ENCODE measurements at regions not wholly inside any gene's neighbourhood (a gene's known extent, or its start where the extent isn't known, plus 50 kb on each side); places are given as distances from the start of the nearest gene placed in this dataset.
"Not testable (repeated sequence)": the region's sequence is repeated elsewhere in the genome, so short reads cannot be mapped to it uniquely, and the experiment has no call there.

- no peaks in the 10 kb centered on the region for H3K36me3 Mint-ChIP-seq
- H3K27me3 Mint-ChIP-seq = no peaks in the 10 kb centered on the region
- no peaks in the 10 kb centered on the region for H3K4me1 Mint-ChIP-seq
These were observed 815.2 kb downstream of the NR4A2 start for GRCh38 chr2:155517362-155517761.

GRCh38 chr2:155513248-155513647 is 814.8 kb downstream of the KCNJ3 start:
- H3K36me3 Mint-ChIP-seq = no peaks in the 10 kb centered on the region
- H3K27me3 Mint-ChIP-seq = no peaks in the 10 kb centered on the region
- ATAC-seq (replicated peaks) = no peak
- no peaks in the 10 kb centered on the region for H3K9me3 Mint-ChIP-seq
- H3K4me1 Mint-ChIP-seq = no peaks in the 10 kb centered on the region
- no peak overlapping the region for H3K4me3 Mint-ChIP-seq
- H3K27ac Mint-ChIP-seq = no peak overlapping the region
- no peak for DNase-seq

More at GRCh38 chr2:155517362-155517761, 815.2 kb downstream of the NR4A2 start:
- no peak for ATAC-seq (replicated peaks)
- no peak for DNase-seq
- Mint-ChIP-seq H3K27ac (no peak overlapping the region), H3K9me3 (no peaks in the 10 kb centered on the region), H3K4me3 (no peak overlapping the region)

GRCh38 chr2:155502766-155503165 is 804.3 kb downstream of the KCNJ3 start:
- H3K4me1 Mint-ChIP-seq = no peaks in the 10 kb centered on the region
- peaks cover 4% of the 10 kb centered on the region in 2 donors for H3K9me3 Mint-ChIP-seq
- no peak for DNase-seq
- no peaks in the 10 kb centered on the region for H3K36me3 Mint-ChIP-seq
- no peak overlapping the region for H3K27ac Mint-ChIP-seq
- no peak overlapping the region for H3K4me3 Mint-ChIP-seq
- H3K27me3 Mint-ChIP-seq = no peaks in the 10 kb centered on the region
- no peak for ATAC-seq (replicated peaks)

DNA sequence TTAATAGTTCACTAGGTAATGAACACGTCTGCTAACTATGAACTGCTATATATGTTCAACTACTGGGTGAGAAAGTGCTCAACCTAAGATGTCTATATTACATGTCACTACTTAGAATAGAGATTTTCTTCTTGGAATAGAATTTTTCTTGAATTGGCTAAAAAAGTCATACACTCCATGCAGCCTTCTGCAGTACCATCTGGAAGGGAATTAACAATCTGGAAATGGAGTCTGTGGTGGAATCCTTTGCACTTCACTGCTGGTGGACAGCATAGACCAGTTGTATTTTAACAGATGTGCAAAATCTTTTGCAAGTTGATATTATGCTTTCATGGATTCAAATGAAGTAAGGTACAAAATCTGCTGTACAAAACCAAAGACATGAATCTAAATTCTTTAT is 799.6 kb downstream of the KCNJ3 start:
- no peak overlapping the region for H3K27ac Mint-ChIP-seq
- peaks cover 4% of the 10 kb centered on the region in 2 donors for H3K9me3 Mint-ChIP-seq
- H3K27me3 Mint-ChIP-seq = no peaks in the 10 kb centered on the region
- no peaks in the 10 kb centered on the region for H3K36me3 Mint-ChIP-seq
- H3K4me3 Mint-ChIP-seq = no peak overlapping the region
- H3K4me1 Mint-ChIP-seq = no peaks in the 10 kb centered on the region
- DNase-seq (no peak), ATAC-seq (replicated peaks) (no peak)

DNA sequence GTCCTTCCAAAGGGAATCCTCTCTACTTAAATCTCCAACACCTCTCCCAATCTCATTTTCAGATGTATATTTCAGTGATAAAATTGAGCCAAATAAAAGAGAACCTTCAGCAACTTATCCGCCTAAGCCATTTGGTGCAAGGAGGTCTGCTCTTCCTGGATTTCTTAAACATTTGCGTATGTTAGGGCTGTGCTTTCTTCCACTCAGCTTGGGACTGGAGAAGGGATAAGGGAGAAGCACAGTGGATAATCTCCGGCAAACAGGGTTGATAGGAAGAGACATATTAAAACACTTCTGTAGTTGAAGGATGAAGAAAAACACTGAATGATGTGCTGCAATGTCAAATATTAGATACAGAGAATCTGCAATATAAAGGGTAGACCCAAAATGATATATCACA is 796.2 kb downstream of the KCNJ3 start:
- H3K4me3 Mint-ChIP-seq = no peak overlapping the region
- ATAC-seq (replicated peaks) (no peak), DNase-seq (no peak)
- no peaks in the 10 kb centered on the region for H3K4me1 Mint-ChIP-seq
- peaks cover 3 to 4% of the 10 kb centered on the region in 2 donors for H3K9me3 Mint-ChIP-seq
- no peaks in the 10 kb centered on the region for H3K36me3 Mint-ChIP-seq
- H3K27me3 Mint-ChIP-seq = no peaks in the 10 kb centered on the region
- no peak overlapping the region for H3K27ac Mint-ChIP-seq

- Mint-ChIP-seq H3K36me3 (no peaks in the 10 kb centered on the region), H3K4me1 (no peaks in the 10 kb centered on the region), H3K27me3 (no peaks in the 10 kb centered on the region), H3K27ac (no peak overlapping the region), H3K9me3 (peaks cover 0 to 2% of the 10 kb centered on the region in 2 donors), H3K4me3 (no peak overlapping the region)
- ATAC-seq (replicated peaks) (no peak), DNase-seq (no peak)
These were observed 786.8 kb downstream of the KCNJ3 start for GRCh38 chr2:155485141-155485842.

- H3K27me3 Mint-ChIP-seq = no peaks in the 10 kb centered on the region
- no peak overlapping the region for H3K4me3 Mint-ChIP-seq
- DNase-seq (no peak), ATAC-seq (replicated peaks) (no peak)
- H3K27ac Mint-ChIP-seq = no peak overlapping the region
- no peaks in the 10 kb centered on the region for H3K4me1 Mint-ChIP-seq
- peaks cover 3 to 5% of the 10 kb centered on the region in 2 donors for H3K9me3 Mint-ChIP-seq
- no peaks in the 10 kb centered on the region for H3K36me3 Mint-ChIP-seq
These were observed 782.6 kb downstream of the KCNJ3 start for GRCh38 chr2:155481141-155481540.

DNA sequence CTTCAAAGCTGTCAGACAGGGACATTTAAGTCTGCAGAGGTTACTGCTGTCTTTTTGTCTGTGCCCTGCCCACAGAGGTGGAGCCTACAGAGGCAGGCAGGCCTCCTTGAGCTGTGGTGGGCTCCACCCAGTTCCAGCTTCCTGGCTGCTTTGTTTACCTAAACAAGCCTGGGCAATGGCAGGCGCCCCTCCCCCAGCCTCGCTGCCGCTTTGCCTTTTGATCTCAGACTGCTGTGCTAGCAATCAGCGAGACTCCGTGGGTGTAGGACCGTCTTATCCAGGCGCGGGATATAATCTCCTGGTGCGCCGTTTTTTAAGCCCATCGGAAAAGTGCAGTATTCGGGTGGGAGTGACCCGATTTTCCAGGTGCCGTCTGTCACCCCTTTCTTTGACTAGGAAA is 773.5 kb downstream of the KCNJ3 start:
- ATAC-seq (replicated peaks); H3K36me3 Mint-ChIP-seq; H3K27ac Mint-ChIP-seq; H3K9me3 Mint-ChIP-seq; DNase-seq; H3K4me1 Mint-ChIP-seq; H3K4me3 Mint-ChIP-seq; H3K27me3 Mint-ChIP-seq: not testable (repeated sequence)

GRCh38 chr2:155456222-155456621 is 757.7 kb downstream of the KCNJ3 start:
- Mint-ChIP-seq H3K4me3 (no peak overlapping the region), H3K4me1 (no peaks in the 10 kb centered on the region), H3K36me3 (no peaks in the 10 kb centered on the region), H3K27me3 (no peaks in the 10 kb centered on the region), H3K27ac (no peak overlapping the region), H3K9me3 (no peaks in the 10 kb centered on the region)
- DNase-seq (no peak), ATAC-seq (replicated peaks) (no peak)

DNA sequence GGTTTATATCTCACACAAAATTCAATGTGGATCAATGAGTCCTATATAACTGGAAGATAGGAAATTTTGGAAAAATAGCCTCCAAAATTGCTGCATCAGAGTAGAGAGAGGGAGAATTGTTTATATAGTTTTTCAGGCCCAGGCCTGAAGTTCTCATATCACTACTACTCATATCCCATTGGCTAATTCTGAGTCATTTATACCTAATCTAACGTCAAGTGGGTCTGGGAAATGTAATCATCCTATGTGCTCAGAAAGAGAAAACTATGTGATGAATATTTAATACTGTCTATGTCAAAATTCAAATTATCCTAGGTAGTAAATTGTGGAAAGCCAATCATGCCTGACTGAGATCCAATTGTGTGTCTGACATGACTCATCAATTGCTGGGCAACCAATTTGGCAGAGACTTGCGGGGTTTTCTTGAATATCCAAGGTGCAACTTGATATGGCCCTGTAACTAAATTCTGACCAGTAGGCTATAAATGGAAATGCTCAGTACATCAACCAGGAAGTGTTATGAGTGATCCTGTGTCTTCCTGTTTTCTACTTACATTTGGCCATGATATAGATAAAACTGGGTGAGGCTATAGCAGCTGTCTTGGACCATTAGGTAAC is 744.4 kb downstream of the KCNJ3 start:
- Mint-ChIP-seq H3K4me1 (no peaks in the 10 kb centered on the region), H3K4me3 (no peak overlapping the region), H3K36me3 (no peaks in the 10 kb centered on the region), H3K27me3 (no peaks in the 10 kb centered on the region), H3K27ac (no peak overlapping the region), H3K9me3 (peaks cover 0 to 6% of the 10 kb centered on the region in 2 donors)
- DNase-seq (no peak), ATAC-seq (replicated peaks) (no peak)

GRCh38 chr2:155442088-155442487 is 743.6 kb downstream of the KCNJ3 start:
- Mint-ChIP-seq H3K36me3 (no peaks in the 10 kb centered on the region), H3K4me1 (no peaks in the 10 kb centered on the region), H3K27me3 (no peaks in the 10 kb centered on the region), H3K9me3 (peaks cover 0 to 6% of the 10 kb centered on the region in 2 donors), H3K27ac (no peak overlapping the region), H3K4me3 (no peak overlapping the region)
- no peak for DNase-seq
- no peak for ATAC-seq (replicated peaks)

DNA sequence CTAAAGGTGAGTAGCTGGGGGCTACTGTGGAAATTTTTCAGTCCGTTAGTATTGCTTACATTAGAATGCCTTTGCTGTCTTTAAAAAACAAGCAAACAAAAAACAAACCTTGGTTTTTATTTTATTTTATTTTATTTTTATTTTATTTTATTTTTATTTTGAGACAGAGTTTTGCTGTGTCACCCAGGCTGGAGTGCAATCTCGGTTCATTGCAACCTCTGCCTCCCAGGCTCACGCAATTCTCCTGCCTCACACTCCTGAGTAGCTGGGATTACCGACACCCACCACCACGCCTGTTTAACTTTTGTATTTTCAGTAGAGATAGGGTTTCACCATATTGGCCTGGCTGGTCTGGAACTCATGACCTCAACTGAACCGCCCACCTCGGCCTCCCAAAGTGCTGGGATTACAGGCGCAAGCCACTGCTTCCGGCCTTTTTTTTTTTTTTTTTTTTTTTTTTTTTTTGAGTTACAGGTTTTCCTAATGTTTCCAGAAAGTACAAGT is 732.6 kb downstream of the KCNJ3 start:
- no peak overlapping the region for H3K27ac Mint-ChIP-seq
- peaks cover 0 to 3% of the 10 kb centered on the region in 2 donors for H3K9me3 Mint-ChIP-seq
- H3K4me3 Mint-ChIP-seq = no peak overlapping the region
- no peaks in the 10 kb centered on the region for H3K27me3 Mint-ChIP-seq
- H3K36me3 Mint-ChIP-seq = no peaks in the 10 kb centered on the region
- ATAC-seq (replicated peaks) (no peak), DNase-seq (no peak)
- no peaks in the 10 kb centered on the region for H3K4me1 Mint-ChIP-seq

DNA sequence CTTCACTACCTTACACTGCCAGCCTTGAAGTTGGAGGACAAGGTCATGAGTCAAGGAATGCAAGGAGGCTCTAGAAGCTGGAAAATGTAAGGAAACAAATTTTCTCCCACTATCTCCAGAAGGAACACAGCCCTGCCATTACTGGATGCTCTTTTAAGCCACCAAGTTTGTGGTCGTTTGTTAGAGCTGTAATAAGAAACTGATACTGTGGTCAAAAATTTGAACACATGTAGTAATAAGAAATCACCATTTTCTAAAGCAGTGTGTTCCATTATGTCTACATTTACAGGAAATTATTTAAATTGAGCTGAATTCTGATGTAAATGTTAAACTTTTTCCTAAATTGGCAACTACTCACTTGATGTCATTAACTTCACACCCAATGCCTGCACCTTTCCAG is 729.0 kb downstream of the KCNJ3 start:
- Mint-ChIP-seq H3K27ac (no peak overlapping the region), H3K9me3 (peaks cover 0 to 1% of the 10 kb centered on the region in 2 donors), H3K36me3 (no peaks in the 10 kb centered on the region), H3K27me3 (no peaks in the 10 kb centered on the region), H3K4me1 (no peaks in the 10 kb centered on the region), H3K4me3 (no peak overlapping the region)
- no peak for ATAC-seq (replicated peaks)
- DNase-seq = no peak

DNA sequence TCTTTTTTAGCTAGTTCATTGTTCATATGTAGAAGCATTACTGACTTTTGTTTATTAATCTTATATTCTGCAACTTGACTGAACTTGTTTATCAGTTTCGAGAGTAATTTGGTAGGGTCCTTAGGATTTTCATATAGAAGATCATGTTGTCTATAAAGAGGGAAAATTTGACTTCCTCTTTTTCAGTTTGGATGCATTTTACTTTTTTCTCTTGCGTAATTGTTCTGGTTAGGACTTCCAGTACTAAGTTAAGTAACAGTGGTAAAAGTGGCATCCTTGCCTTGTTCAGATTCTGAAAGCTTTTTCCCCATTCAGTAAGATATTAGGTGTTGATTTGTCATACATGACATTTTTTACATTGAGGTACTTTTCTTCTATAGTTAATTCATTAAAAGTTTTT is 726.0 kb downstream of the KCNJ3 start:
- Mint-ChIP-seq H3K4me1 (no peaks in the 10 kb centered on the region), H3K4me3 (no peak overlapping the region), H3K27me3 (no peaks in the 10 kb centered on the region), H3K9me3 (peaks cover 0 to 1% of the 10 kb centered on the region in 2 donors), H3K36me3 (no peaks in the 10 kb centered on the region), H3K27ac (no peak overlapping the region)
- ATAC-seq (replicated peaks) = no peak
- DNase-seq = no peak

DNA sequence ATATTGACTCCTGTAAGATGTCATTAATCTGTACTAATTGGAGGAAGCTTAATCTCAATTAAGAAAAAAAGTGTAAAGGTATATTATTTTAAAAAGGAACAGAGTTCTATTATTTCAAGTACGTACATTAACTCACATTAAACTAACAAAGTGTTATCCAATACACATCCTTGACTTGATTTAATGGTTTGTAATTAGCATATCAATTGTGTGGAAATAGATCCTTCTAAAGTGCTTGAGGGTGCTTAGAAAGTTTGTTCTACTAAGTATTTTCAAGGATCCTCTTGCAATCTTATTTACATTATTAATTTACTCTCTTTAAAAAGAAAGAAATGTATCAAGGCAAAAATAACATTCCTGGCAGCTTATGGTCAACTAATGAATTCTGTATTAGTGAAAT is 720.3 kb downstream of the KCNJ3 start:
- no peak for DNase-seq
- Mint-ChIP-seq H3K27me3 (no peaks in the 10 kb centered on the region), H3K4me3 (no peak overlapping the region), H3K36me3 (no peaks in the 10 kb centered on the region), H3K27ac (no peak overlapping the region), H3K4me1 (no peaks in the 10 kb centered on the region), H3K9me3 (peaks cover 2 to 6% of the 10 kb centered on the region in 2 donors)
- ATAC-seq (replicated peaks) = no peak

Measured in stimulated activated naive B cell treated with anti-CD40 and anti-IgM and Interleukin-4, amounts not matched to agents 10 μg/mL and 1 μg/mL and 100 μg/mL, for 72 hours (primary cell).